GM21619 (cell line): ENCODE measurements at regions not wholly inside any gene's neighbourhood (a gene's known extent, or its start where the extent isn't known, plus 50 kb on each side); places are given as distances from the start of the nearest gene placed in this dataset.

Experiments used
- ATAC-seq: cut with Tn5 transposase; IDR thresholded peaks from one replicate; pipeline ENCODE4 v1.9.1; 2021; ENCODE audit not compliant: unreplicated experiment

DNA sequence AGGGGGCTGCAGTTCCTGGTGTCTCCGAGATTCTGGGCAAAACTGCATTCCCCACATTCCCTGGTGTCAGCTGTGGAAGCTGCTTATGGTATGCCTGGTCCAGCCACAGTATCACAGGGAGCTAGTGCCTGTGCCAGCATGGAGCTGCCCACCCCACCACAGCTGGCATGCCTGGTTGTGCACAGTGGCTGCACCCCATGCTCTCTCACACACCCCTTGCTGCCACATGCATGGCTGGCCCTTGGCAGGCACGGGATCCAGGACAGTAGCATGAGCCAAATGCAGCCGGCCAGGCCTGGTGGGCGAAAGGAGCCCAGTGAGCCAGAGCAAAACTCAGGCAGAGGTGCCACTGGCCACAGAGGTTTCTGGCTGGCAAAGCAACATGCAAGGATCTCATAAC is 418.0 kb upstream of the SPOCK3 start:
- no peak for ATAC-seq

GRCh38 chr4:167688660-167689142 is 403.6 kb upstream of the ANXA10 start:
- ATAC-seq: no peak

GRCh38 chr4:167702391-167702790 is 389.9 kb upstream of the ANXA10 start:
- ATAC-seq: no peak

DNA sequence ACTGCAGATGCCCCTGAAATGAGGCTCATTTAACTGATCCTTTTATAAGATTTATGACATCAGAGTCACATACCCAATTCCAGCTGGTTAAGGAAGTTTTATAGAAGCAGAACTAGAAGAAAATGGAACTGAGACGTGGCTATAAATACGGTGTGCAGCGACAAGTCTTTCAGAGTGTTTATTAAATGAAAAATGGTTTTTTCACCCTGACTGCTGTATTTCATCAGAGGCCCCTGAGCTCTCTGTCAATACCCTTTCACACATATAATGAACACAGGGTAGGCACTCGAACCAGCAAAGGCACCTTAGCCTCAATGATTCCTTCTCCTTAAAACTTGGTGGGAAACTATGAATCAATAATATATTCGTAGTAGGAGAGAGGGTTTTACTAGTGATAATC is 380.8 kb upstream of the ANXA10 start:
- no peak for ATAC-seq

DNA sequence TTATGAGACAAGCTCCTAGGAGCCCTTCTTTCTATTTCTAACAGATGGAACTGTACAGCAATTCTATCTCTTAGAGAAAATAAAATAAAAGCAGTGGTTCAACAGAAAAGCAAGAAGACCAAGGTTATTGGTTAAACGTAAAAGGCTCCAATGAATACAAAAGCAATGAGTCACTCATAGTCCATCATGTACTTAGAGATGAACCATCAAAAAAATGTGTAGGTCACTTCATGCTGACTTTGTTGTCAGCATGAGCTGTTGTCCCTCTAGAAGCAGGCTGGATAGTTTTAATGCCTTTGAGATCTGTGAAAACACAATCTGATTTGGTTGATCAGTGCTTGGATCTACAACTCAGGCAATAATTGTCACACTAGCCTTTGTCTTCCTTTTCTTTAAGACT is 378.6 kb upstream of the ANXA10 start:
- no peak for ATAC-seq

DNA sequence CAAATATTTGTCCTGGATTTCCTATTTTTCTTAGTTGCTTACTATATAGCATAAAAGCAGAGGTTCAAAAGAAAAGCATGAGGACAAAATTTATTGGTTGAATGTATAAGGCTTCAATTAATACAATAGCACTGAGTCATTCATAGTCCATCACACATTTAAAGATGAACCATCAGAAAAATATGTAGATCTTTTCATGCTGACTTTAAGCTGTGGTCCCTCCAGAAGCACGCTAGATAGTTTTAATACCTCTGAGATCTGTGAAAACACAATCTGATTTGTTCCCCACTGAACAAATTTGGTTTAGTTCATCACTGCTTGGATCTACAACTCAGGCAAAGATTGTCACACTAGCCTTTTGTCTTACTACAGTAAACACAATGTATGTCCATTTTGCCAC is 377.2 kb upstream of the ANXA10 start:
- ATAC-seq: no peak

DNA sequence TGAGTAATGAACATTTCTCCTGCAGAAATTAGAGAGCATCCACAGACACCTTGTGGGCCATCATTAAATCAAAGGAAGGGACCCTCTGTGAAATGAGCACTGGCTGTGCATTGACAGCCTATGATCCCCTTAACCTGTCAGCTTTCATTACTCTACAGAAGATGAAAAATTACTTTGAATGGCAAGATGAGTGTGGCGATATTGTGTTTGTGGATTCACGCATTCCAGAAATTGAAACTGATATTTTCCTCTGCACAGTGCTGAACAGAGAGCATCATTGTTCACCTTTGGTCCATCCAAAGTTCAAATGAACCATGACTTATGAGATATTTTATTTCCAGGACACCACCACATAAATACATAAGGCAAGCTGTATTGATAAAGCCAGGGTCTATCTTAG is 374.8 kb upstream of the ANXA10 start:
- no peak for ATAC-seq

- no peak for ATAC-seq
These were observed 370.5 kb upstream of the ANXA10 start for GRCh38 chr4:167721617-167722486.

GRCh38 chr4:167722487-167722808 is 369.9 kb upstream of the ANXA10 start:
- ATAC-seq: no peak

GRCh38 chr4:167724941-167725340 is 367.4 kb upstream of the ANXA10 start:
- no peak for ATAC-seq

GRCh38 chr4:167730769-167731168 is 361.6 kb upstream of the ANXA10 start:
- ATAC-seq: no peak

GRCh38 chr4:167745024-167745687 is 347.2 kb upstream of the ANXA10 start:
- no peak for ATAC-seq

DNA sequence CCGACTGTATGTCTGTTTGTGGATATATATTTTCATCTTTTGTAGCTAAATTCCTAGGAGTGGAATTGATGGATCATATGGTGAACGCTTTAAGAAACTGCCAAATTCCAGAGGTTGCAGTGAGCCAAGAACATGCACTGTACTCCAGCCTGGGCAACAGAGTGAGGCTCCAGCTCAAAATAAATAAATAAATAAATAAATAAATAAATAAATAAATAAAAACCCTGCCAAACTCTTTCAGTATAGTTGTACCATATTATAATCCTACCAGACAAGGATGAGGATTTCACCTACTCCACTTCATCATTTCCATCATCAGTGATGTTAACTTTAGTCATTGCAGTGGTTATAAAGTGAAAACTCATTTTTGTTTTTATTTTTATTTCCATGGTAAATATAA is 325.1 kb upstream of the ANXA10 start:
- ATAC-seq: no peak

GRCh38 chr4:167774646-167775045 is 317.7 kb upstream of the ANXA10 start:
- ATAC-seq: no peak

DNA sequence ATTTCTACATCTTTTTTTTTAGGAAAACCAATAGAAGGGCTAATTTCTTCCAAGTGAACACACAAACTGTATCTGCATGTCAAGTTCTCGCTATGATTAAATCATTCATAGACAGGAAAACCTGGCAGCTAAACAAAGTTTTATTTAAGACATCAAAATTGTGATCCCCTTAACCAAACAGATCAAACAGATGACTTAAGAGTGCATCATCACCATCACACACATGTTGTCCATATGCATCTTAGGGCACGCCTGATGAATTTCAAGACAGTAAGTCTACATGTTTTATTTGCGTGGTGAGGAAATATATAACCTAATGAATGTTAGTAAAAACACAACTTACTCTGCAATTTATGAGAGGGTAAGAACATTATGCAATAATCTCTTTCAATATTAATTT is 317.0 kb upstream of the ANXA10 start:
- ATAC-seq: no peak

- ATAC-seq: no peak
These were observed 313.1 kb upstream of the ANXA10 start for GRCh38 chr4:167779280-167779679.

GRCh38 chr4:167779864-167780263 is 312.5 kb upstream of the ANXA10 start:
- no peak for ATAC-seq

GRCh38 chr4:167784826-167785225 is 307.5 kb upstream of the ANXA10 start:
- ATAC-seq: no peak

- ATAC-seq: no peak
These were observed 306.8 kb upstream of the ANXA10 start for GRCh38 chr4:167785523-167785922.

DNA sequence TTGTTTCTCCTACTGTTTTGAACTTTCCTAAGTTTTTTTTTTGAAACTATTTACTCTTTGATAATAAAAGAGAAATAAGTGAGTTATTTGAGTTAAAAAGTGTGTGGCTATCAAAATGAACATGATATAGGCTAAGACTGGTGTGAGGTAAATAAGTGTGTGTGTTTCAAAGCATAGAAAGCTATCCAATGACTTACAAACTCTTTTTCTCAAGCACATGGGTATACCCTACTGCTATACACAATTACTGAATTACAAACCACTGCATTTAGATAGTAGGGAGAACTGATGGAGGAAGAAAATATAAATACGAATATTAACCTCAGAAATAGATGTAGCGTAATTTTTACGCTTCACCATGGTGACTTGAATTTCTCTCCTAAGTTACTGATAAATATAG is 305.8 kb upstream of the ANXA10 start:
- ATAC-seq: no peak

DNA sequence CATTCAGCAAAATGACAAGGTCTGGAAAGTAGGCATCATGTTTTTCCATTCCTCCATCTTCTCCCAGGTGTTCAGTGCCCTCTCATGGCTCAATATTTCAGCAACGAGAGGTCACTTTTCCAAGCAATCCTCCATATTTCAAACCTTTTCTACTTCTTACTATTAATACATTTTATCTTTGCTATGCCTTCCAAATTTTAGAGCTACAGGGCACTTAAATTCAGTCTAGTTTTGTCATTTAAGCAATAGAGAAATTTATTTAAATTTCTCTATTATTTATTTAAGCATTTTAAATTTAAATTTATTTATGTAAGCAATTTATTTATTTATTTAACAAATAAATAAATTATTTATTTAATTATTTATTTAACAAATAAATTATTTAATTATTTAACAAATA is 305.1 kb upstream of the ANXA10 start:
- no peak for ATAC-seq

DNA sequence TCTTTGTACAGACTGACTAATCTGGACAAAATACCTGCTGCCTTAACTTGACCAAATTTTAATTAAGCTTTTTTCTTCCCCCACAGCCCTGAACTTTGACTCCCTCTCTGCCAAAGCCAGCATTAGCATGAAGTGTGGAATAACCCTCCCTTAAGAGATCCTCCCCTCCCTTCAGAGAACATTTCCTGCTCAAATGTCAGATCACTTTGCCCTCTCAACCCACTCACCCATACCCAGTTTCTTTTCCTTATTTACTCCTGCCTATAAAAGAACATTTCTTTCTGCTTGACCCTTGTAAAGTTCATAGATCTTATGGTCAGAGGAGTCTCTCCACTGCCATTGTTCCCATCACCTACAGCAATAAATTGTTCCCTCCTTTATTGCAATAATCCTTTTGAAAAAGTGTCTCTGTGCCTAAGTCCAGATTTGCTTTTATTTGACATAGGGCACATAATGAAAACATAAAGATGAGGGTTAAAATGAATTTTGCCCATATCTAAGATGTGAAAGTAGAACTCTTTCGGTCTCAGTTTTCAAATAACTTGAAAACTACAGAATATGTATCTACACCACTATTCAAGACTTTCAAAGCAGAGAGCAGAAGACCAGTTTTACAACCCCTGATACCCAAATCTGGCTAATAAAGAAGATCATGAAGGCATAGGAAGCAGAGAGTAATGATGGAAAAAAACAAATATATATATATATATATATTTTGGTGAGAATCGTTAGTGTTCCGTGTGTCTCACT is 289.7 kb upstream of the ANXA10 start:
- ATAC-seq: no peak
